Vagina (tissue), 2 donors: ENCODE measurements at regions not wholly inside any gene's neighbourhood (a gene's known extent, or its start where the extent isn't known, plus 50 kb on each side); places are given as distances from the start of the nearest gene placed in this dataset.

Experiments used
- DNase-seq, 2 donors: peaks; one replicate each; pipeline ENCODE4 v3.0.0-alpha.2; 2017; ENCODE audit errors: extremely low spot score in 2 of 2
- H3K27ac ChIP-seq: fragments of 200-600 bp; sonication (generic); one replicate; pipeline ENCODE4 v1.5.1; 2019
- H3K27me3 ChIP-seq: fragments of 200-600 bp; sonication (generic); one replicate; pipeline ENCODE4 v1.5.1; 2019
- H3K36me3 ChIP-seq, 2 donors: fragments of 200-600 bp; sonication (generic); one replicate each; pipeline ENCODE4 v1.5.1; 2017 to 2019
- H3K4me1 ChIP-seq: fragments of 200-600 bp; sonication (generic); one replicate; pipeline ENCODE4 v1.5.1; 2019
- H3K4me3 ChIP-seq, 2 donors: fragments of 200-600 bp; sonication (generic); 1 replicate in 1 of 2; 2 replicates in 1 of 2; pipeline ENCODE4 v1.5.1; 2016 to 2019
- H3K9me3 ChIP-seq: fragments of 200-600 bp; sonication (generic); one replicate; pipeline ENCODE4 v1.5.1; 2019
- POLR2A ChIP-seq, 2 donors: fragments of 450-650 bp; IDR thresholded peaks; one replicate each; pipeline ENCODE4 v1.6.1; 2017; ENCODE audit warnings: antibody characterized with exemption in 2 of 2, mild to moderate bottlenecking in 2 of 2, moderate library complexity in 2 of 2
- POLR2AphosphoS5 ChIP-seq, 2 donors: sonication (generic); formaldehyde crosslinking; IDR thresholded peaks; one replicate each; pipeline ENCODE4 v1.9.0; 2017; ENCODE audit warnings: antibody characterized with exemption in 2 of 2, mild to moderate bottlenecking in 2 of 2, low read depth in 1 of 2; ENCODE audit not compliant: insufficient read depth in 1 of 2
- intact Hi-C: fragments of 100-400 bp; cut with DNase I; formaldehyde crosslinking; loops from one replicate; pipeline ENCODE4 v1.15.1; 2023
- TF ChIP-seq, protein P1 (sequence below), 3 experiments: fragments of 450-650 bp in 2 of 3; fragments of 200-600 bp in 1 of 3; sonication (generic) in 1 of 3; IDR thresholded peaks; one replicate each; pipeline ENCODE4 v1.5.1; 2017 to 2019; ENCODE audit warnings: antibody characterized with exemption in 3 of 3, mild to moderate bottlenecking in 2 of 3, moderate library complexity in 2 of 3

- no peaks in the 10 kb centered on the region for H3K36me3 ChIP-seq
- intact Hi-C loops: no loop called here
- no peaks in the 10 kb centered on the region for H3K9me3 ChIP-seq
- no peak for DNase-seq
- TF ChIP-seq POLR2A (IDR thresholded peaks at IDR 0.05) (no peak), POLR2AphosphoS5 (IDR thresholded peaks at IDR 0.05; ENCODE audit: insufficient read depth in 1 of 2, low read depth in 1 of 2) (no peak)
- TF ChIP-seq, protein P1, sequence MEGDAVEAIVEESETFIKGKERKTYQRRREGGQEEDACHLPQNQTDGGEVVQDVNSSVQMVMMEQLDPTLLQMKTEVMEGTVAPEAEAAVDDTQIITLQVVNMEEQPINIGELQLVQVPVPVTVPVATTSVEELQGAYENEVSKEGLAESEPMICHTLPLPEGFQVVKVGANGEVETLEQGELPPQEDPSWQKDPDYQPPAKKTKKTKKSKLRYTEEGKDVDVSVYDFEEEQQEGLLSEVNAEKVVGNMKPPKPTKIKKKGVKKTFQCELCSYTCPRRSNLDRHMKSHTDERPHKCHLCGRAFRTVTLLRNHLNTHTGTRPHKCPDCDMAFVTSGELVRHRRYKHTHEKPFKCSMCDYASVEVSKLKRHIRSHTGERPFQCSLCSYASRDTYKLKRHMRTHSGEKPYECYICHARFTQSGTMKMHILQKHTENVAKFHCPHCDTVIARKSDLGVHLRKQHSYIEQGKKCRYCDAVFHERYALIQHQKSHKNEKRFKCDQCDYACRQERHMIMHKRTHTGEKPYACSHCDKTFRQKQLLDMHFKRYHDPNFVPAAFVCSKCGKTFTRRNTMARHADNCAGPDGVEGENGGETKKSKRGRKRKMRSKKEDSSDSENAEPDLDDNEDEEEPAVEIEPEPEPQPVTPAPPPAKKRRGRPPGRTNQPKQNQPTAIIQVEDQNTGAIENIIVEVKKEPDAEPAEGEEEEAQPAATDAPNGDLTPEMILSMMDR (IDR thresholded peaks at IDR 0.05): no peak
- no peak overlapping the region for H3K27ac ChIP-seq
- no peak overlapping the region for H3K4me3 ChIP-seq
- no peaks in the 10 kb centered on the region for H3K4me1 ChIP-seq
- H3K27me3 ChIP-seq: no peaks in the 10 kb centered on the region
These were observed 387.4 kb upstream of the LRRC7 start for GRCh38 chr1:69180358-69180757.

DNA sequence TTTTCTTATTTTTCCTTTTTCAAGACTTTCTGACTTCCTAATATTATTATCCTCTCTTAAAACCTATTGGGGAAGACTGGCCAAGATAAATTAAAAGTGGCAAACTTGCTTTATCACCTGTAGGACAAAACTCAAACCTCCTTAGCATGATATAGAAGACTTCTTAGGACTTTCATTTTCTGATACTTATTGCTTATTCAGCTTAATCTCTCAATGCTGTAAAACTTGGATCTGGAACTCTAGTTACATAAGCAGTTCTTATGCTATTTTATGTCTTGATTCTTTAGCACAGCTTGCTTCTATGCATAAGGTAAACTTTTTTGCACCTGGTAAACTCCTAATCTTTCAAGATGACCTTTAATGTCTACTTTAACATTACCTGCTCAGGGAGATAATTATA is 382.3 kb upstream of the LRRC7 start:
- no peak for TF ChIP-seq POLR2A (IDR thresholded peaks at IDR 0.05)
- TF ChIP-seq, protein P1 (IDR thresholded peaks at IDR 0.05): no peak
- Histone ChIP-seq H3K36me3 (no peaks in the 10 kb centered on the region), H3K4me1 (no peaks in the 10 kb centered on the region), H3K27me3 (no peaks in the 10 kb centered on the region), H3K9me3 (no peaks in the 10 kb centered on the region), H3K27ac (no peak overlapping the region), H3K4me3 (no peak overlapping the region)
- DNase-seq: no peak
- intact Hi-C loops: no loop called here

DNA sequence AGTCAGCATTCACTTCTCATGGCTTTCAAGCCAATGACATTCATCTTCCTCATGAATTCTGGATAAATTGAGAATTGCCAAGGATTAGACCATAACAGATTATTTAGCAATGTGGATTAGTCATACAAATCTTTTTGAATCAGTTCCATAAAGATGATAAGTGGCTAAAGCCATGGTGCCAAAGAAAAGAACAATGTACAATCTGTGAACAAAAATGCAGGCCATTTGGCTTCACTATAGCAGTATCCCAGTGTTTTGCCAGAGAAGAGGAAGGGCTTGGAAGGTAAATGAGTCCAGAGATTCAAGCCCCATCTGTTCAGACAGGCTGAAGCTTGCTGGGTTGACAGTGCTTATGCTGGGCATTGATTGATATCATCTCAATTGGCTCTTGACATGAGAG is 376.4 kb upstream of the LRRC7 start:
- TF ChIP-seq POLR2A (IDR thresholded peaks at IDR 0.05) (no peak), POLR2AphosphoS5 (IDR thresholded peaks at IDR 0.05; ENCODE audit: insufficient read depth in 1 of 2, low read depth in 1 of 2) (no peak)
- TF ChIP-seq, protein P1 (IDR thresholded peaks at IDR 0.05): no peak

DNA sequence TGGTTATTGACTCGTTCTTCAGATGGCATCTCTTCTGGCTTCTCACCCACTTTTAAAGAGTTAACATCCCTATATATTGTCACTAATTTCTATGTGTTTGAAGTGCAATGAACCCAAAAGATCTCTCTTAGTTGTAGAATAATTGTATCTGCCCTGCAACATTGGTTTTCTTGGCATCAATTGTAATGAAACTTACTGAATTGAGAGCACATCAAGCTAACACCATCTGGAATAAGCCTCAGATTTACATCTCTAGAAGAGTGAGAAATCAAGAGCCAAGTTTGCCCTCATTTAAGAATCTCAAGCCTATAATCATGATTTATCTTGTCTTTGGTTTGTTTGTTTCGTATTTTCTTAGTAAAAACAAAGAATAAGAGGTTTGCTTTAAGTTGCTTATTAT is 372.6 kb upstream of the LRRC7 start:
- Histone ChIP-seq H3K4me1 (no peaks in the 10 kb centered on the region), H3K27me3 (no peaks in the 10 kb centered on the region), H3K36me3 (no peaks in the 10 kb centered on the region), H3K4me3 (no peak overlapping the region), H3K27ac (no peak overlapping the region), H3K9me3 (no peaks in the 10 kb centered on the region)
- intact Hi-C loops: no loop called here
- TF ChIP-seq POLR2A (IDR thresholded peaks at IDR 0.05) (no peak), POLR2AphosphoS5 (IDR thresholded peaks at IDR 0.05; ENCODE audit: insufficient read depth in 1 of 2, low read depth in 1 of 2) (no peak)
- TF ChIP-seq, protein P1 (IDR thresholded peaks at IDR 0.05): no peak
- DNase-seq: no peak

More for the DNA sequence above, 376.4 kb upstream of the LRRC7 start:
- Histone ChIP-seq H3K4me3 (no peak overlapping the region), H3K27me3 (no peaks in the 10 kb centered on the region), H3K4me1 (no peaks in the 10 kb centered on the region), H3K27ac (no peak overlapping the region), H3K9me3 (no peaks in the 10 kb centered on the region), H3K36me3 (no peaks in the 10 kb centered on the region)
- intact Hi-C loops: no loop called here
- DNase-seq: no peak

- no peaks in the 10 kb centered on the region for H3K27me3 ChIP-seq
- no peak overlapping the region for H3K27ac ChIP-seq
- H3K36me3 ChIP-seq: no peaks in the 10 kb centered on the region
- H3K9me3 ChIP-seq: no peaks in the 10 kb centered on the region
- no peak for DNase-seq
- TF ChIP-seq, protein P1 (IDR thresholded peaks at IDR 0.05): no peak
- TF ChIP-seq POLR2A (IDR thresholded peaks at IDR 0.05) (no peak), POLR2AphosphoS5 (IDR thresholded peaks at IDR 0.05; ENCODE audit: insufficient read depth in 1 of 2, low read depth in 1 of 2) (no peak)
- H3K4me1 ChIP-seq: no peaks in the 10 kb centered on the region
- no peak overlapping the region for H3K4me3 ChIP-seq
- intact Hi-C loops: no loop called here
These were observed 371.7 kb upstream of the LRRC7 start for GRCh38 chr1:69196071-69196470.
